Duodenal mucosa (tissue), 2 donors: ENCODE measurements at regions not wholly inside any gene's neighbourhood (a gene's known extent, or its start where the extent isn't known, plus 50 kb on each side); places are given as distances from the start of the nearest gene placed in this dataset.
"Not testable (repeated sequence)": the region's sequence is repeated elsewhere in the genome, so short reads cannot be mapped to it uniquely, and the experiment has no call there.

Experiments
- H3K27ac ChIP-seq: one replicate; pipeline ENCODE4 v1.7.0; 2013; ENCODE audit warnings: low read depth, low read length
- H3K27me3 ChIP-seq, 2 donors: one replicate each; pipeline ENCODE4 v1.7.0; 2013; ENCODE audit warnings: low read length in 2 of 2, control low read depth in 1 of 2; ENCODE audit not compliant: insufficient read depth in 2 of 2, control insufficient read depth in 1 of 2
- H3K36me3 ChIP-seq, 2 donors: one replicate each; pipeline ENCODE4 v1.7.0; 2013; ENCODE audit warnings: low read length in 2 of 2, control low read depth in 1 of 2; ENCODE audit not compliant: insufficient read depth in 2 of 2, control insufficient read depth in 1 of 2
- H3K4me1 ChIP-seq, 2 donors: one replicate each; pipeline ENCODE4 v1.7.0; 2013; ENCODE audit warnings: low read length in 2 of 2, control low read depth in 1 of 2; ENCODE audit not compliant: insufficient read depth in 2 of 2, control insufficient read depth in 1 of 2
- H3K4me3 ChIP-seq, 2 donors: one replicate each; pipeline ENCODE4 v1.7.0; 2013; ENCODE audit warnings: low read length in 2 of 2, low read depth in 1 of 2
- H3K9ac ChIP-seq, 2 donors: one replicate each; pipeline ENCODE4 v1.7.0; 2013; ENCODE audit warnings: low read length in 2 of 2, low read depth in 1 of 2
- H3K9me3 ChIP-seq, 2 donors: one replicate each; pipeline ENCODE4 v1.7.0; 2013; ENCODE audit warnings: low read length in 2 of 2, control low read depth in 1 of 2; ENCODE audit not compliant: control insufficient read depth in 1 of 2

DNA sequence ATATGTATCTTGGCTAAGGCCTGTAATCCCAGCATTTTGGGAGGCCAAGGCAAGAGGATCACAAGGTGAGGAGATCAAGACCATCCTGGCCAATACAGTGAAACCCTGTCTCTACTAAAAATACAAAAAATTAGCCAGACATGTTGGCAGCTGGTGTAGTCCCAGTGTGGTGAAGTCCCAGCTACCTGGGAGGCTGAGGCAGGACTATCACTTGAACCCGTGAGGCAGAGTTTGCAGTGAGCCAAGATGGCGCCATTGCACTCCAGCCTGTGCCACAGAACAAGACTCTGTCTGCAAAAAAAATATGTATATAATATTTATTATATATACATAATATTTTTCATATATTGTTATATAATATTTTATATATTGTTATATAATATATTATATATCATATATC is 968.1 kb downstream of the TUBA3C start:
- not testable (repeated sequence) for H3K27ac ChIP-seq, H3K27me3 ChIP-seq, H3K36me3 ChIP-seq, H3K4me1 ChIP-seq, H3K4me3 ChIP-seq, H3K9ac ChIP-seq
- H3K9me3 ChIP-seq = peaks cover 9 to 12% of the 10 kb centered on the region in 2 donors

DNA sequence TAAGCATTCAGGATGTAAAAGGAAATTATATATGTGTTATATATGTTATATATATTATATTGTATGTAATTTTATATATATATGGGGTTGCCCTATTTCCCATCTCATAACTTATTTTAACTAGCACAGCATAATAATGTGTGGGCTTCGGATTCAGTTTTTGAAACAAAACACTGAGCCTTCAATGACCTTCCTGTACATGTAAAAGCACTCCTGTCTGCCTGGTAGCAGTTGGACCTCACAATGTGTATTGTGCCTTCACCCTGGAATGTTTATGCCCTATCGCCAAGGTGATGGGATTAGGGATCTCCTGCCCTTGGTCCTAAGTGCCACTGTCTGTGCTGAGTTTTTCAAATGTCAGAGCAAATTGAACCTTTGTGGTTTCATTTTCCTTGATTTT is 968.8 kb downstream of the TUBA3C start:
- Histone ChIP-seq H3K36me3 (no peaks in the 10 kb centered on the region), H3K9me3 (peaks cover 9 to 12% of the 10 kb centered on the region in 2 donors), H3K4me1 (no peaks in the 10 kb centered on the region), H3K27me3 (no peaks in the 10 kb centered on the region), H3K27ac (no peak overlapping the region), H3K4me3 (no peak overlapping the region), H3K9ac (no peak overlapping the region)

- not testable (repeated sequence) for H3K4me1 ChIP-seq, H3K36me3 ChIP-seq, H3K27me3 ChIP-seq, H3K4me3 ChIP-seq, H3K9ac ChIP-seq, H3K27ac ChIP-seq
- peaks cover 11 to 12% of the 10 kb centered on the region in 2 donors for H3K9me3 ChIP-seq
Observed at GRCh38 chr13:18211752-18212560, 969.7 kb downstream of the TUBA3C start.

- not testable (repeated sequence) for H3K4me3 ChIP-seq, H3K4me1 ChIP-seq, H3K36me3 ChIP-seq, H3K27ac ChIP-seq, H3K9me3 ChIP-seq, H3K9ac ChIP-seq, H3K27me3 ChIP-seq
Observed at GRCh38 chr13:18204614-18205178, 976.9 kb downstream of the TUBA3C start.

DNA sequence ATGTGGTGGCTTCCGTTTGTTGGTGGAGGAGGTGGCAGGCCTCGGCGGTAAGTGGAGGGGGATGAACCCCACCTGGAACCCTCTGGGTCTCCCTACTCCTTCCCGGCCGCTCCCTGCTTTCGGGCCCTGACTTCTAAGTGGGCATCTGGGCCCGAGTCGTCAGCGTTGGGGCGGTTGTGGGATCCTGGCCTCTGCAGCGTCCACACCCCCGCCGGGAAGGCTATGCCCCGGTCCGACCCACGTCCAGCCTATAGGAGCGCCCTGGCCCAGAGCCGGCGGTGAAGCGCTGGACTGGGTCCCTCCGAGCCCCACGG is 986.3 kb downstream of the TUBA3C start:
- H3K4me3 ChIP-seq, H3K9me3 ChIP-seq, H3K4me1 ChIP-seq, H3K27me3 ChIP-seq, H3K27ac ChIP-seq, H3K36me3 ChIP-seq, H3K9ac ChIP-seq: not testable (repeated sequence)

DNA sequence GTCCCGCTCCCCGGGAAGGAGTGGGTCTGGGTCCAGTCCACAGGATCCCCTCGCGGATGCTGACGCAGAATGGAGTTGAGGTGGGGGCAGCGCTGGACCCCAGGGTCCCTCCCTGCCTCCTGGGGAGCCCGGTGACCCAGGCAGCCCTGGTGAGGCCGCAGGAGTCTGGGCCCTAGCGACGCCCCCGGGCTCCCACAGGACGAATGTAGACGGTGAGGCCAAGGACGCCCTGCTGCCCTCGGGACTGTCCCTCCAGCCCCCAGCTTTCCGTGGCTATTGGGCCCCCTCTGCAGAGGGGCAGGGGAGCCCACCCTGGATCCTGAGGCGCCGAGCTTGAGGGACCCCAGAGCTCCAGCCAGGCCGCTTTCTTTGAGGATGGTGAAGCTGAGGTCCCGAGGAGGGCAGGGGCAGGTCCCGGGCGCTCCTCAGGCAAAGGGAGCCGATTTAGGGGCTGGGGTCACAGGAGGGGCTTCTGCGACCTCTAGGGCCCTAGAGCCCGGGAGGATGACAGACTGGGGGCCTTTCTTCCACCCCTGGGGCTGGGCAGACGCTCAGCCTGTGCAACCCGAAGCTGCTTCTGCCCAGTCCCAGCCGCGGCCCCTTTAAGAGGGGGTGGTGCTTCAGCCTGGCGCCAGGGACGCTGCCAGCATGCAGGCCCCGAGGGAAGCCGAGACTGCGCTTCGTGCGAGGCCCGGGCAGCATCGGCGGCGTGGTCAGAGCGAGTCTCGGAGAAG is 986.8 kb downstream of the TUBA3C start:
- not testable (repeated sequence) for H3K4me1 ChIP-seq, H3K4me3 ChIP-seq, H3K36me3 ChIP-seq, H3K27me3 ChIP-seq, H3K9me3 ChIP-seq, H3K27ac ChIP-seq, H3K9ac ChIP-seq

GRCh38 chr13:18194104-18194503 is 987.5 kb downstream of the TUBA3C start:
- H3K27me3 ChIP-seq, H3K9ac ChIP-seq, H3K36me3 ChIP-seq, H3K9me3 ChIP-seq, H3K4me3 ChIP-seq, H3K27ac ChIP-seq, H3K4me1 ChIP-seq: not testable (repeated sequence)
